ENCODE measurements at regions not wholly inside any gene's neighbourhood (a gene's known extent, or its start where the extent isn't known, plus 50 kb on each side); places are given as distances from the start of the nearest gene placed in this dataset.

DNA sequence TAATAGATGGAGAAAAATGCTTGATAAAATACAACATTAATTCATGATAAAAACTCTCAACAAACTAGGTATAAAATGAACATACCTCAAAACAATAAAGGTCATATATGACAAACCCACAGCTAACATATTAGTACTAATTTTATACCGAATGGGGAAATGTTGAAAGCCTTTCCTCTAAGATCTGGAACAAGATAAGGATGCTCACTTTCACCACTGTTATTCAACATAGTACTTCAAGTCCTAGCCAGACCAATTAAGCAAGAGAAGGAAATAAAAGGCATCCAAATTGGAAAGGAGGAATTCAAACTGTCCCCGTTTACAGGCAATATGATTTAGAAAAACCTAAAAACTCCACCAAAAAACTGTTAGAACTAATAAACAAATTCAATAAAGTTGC, 61.5 kb upstream of the CTIF start:
- TF ChIP-seq CTCF (conservative IDR thresholded peaks at IDR 0.05; ENCODE audit: low read depth in 2 of 2): no peak
- TF ChIP-seq ZNF462 (CRISPR knock-in tag; IDR thresholded peaks at IDR 0.05): no peak
- TF ChIP-seq EZH2 (IDR thresholded peaks at IDR 0.05; ENCODE audit: low read depth, unreplicated experiment): no peak
- TF ChIP-seq, protein P1, sequence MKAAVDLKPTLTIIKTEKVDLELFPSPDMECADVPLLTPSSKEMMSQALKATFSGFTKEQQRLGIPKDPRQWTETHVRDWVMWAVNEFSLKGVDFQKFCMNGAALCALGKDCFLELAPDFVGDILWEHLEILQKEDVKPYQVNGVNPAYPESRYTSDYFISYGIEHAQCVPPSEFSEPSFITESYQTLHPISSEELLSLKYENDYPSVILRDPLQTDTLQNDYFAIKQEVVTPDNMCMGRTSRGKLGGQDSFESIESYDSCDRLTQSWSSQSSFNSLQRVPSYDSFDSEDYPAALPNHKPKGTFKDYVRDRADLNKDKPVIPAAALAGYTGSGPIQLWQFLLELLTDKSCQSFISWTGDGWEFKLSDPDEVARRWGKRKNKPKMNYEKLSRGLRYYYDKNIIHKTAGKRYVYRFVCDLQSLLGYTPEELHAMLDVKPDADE (IDR thresholded peaks at IDR 0.05): no peak
- TF ChIP-seq EZH2phosphoT487 (IDR thresholded peaks at IDR 0.05; ENCODE audit: unreplicated experiment): no peak
- no peak for TF ChIP-seq ZNF114 (CRISPR knock-in tag; IDR thresholded peaks at IDR 0.05)
- no peak for TF ChIP-seq STAT1 (IDR thresholded peaks at IDR 0.05; ENCODE audit: unreplicated experiment)
- TF ChIP-seq POLR2AphosphoS5 (IDR thresholded peaks at IDR 0.05; ENCODE audit: low read depth): no peak
- no peak for TF ChIP-seq JUNB (IDR thresholded peaks at IDR 0.05; ENCODE audit: unreplicated experiment)
